ENCODE measurements at regions not wholly inside any gene's neighbourhood (a gene's known extent, or its start where the extent isn't known, plus 50 kb on each side); places are given as distances from the start of the nearest gene placed in this dataset.

DNA sequence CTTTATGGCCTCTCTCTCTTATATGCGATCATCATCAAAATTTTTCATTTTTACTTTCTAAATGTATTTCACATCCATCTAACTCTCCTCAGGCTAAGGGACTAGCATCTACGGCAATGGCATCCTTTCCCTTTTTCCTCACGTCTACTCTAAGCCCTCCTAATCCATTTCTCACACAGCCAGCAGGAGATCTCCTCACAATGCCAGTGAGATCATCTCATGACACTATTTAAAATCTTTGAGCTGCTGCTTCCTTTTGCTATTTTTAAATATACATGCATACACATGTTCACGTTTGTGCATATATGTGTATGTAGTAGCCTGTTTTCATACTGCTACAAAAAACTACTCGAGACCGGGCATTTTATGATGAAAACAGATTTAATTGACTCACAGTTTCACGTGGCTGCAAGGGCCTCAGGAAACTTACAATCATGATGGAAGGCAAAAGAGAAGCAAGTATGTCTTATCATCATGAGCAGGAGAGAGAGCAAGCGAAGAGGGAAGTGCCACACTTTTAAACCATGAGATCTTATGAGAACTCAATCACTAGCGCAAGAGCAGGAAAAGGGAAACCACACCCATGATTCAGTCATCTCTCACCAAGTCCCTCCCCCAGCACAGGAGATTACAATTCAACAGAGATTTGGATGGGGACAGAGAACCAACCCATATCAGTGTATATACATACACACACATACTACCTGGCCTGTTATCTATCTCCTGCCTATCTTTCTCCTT, 599.2 kb upstream of the ROBO1 start:
- DNase-seq (ENCODE audit: low spot score in 2 of 2) = no peak
- H3K4me3 ChIP-seq = no peak overlapping the region
- TF ChIP-seq POLR2A (IDR thresholded peaks at IDR 0.05) = no peak
- TF ChIP-seq, protein P1, sequence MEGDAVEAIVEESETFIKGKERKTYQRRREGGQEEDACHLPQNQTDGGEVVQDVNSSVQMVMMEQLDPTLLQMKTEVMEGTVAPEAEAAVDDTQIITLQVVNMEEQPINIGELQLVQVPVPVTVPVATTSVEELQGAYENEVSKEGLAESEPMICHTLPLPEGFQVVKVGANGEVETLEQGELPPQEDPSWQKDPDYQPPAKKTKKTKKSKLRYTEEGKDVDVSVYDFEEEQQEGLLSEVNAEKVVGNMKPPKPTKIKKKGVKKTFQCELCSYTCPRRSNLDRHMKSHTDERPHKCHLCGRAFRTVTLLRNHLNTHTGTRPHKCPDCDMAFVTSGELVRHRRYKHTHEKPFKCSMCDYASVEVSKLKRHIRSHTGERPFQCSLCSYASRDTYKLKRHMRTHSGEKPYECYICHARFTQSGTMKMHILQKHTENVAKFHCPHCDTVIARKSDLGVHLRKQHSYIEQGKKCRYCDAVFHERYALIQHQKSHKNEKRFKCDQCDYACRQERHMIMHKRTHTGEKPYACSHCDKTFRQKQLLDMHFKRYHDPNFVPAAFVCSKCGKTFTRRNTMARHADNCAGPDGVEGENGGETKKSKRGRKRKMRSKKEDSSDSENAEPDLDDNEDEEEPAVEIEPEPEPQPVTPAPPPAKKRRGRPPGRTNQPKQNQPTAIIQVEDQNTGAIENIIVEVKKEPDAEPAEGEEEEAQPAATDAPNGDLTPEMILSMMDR (IDR thresholded peaks at IDR 0.05) = no peak
- TF ChIP-seq EP300 (IDR thresholded peaks at IDR 0.05) = no peak
- H3K36me3 ChIP-seq = no peaks in the 10 kb centered on the region
- H3K27ac ChIP-seq = no peak overlapping the region
- H3K4me1 ChIP-seq = no peaks in the 10 kb centered on the region
- 79 to 89% methylated on average over 9 of the region's 9 CpGs for WGBS, 2 donors
- no peaks in the 10 kb centered on the region for H3K27me3 ChIP-seq
- H3K9me3 ChIP-seq = no peaks in the 10 kb centered on the region

DNA sequence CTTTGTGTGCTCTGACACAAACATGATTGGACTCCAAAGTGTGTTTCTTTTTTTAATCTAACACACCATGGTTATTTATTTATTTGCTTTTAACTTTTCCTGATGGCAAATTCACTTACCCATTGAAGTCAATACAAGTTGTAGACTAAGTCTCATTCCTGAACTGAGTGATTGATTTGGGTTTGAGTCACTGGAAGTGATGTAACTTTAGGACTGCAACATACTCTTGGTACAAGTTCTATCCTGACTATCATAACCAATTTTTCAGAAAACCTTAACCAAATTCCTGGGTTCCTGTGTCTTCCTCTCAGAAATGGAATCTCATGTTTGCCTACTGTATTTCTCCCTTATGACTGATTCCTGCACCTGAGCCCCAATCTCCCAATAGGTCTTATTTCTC, 590.0 kb upstream of the ROBO1 start:
- TF ChIP-seq, protein P1 (IDR thresholded peaks at IDR 0.05) = no peak
- TF ChIP-seq EP300 (IDR thresholded peaks at IDR 0.05) (no peak), POLR2A (IDR thresholded peaks at IDR 0.05) (no peak)
- H3K36me3 ChIP-seq = no peaks in the 10 kb centered on the region
- H3K27me3 ChIP-seq = no peaks in the 10 kb centered on the region
- no peaks in the 10 kb centered on the region for H3K4me1 ChIP-seq
- no peak overlapping the region for H3K27ac ChIP-seq
- no peak overlapping the region for H3K4me3 ChIP-seq
- no peak for DNase-seq (ENCODE audit: low spot score in 2 of 2)
- H3K9me3 ChIP-seq = no peaks in the 10 kb centered on the region

DNA sequence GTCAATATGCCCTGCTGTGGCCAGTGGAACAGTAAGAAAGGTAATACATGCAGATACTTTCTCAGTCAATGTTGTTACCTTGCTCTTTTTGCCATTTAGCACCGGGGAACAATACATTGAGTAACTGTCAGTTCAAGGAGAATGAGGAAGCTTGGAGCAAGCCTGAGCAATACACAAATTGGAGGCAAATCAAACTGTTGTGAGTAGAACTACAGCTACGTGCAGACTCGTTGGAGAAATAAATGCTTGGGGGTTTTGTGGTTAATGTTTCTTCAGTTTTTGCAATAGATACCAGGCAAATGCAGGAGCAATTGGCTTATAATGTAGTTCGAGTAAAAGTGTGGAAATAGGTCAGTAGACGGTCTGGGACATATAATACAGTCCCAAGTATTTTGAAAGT, 587.3 kb upstream of the ROBO1 start:
- DNase-seq (ENCODE audit: low spot score in 2 of 2) = no peak
- no peaks in the 10 kb centered on the region for H3K4me1 ChIP-seq
- no peak overlapping the region for H3K27ac ChIP-seq
- no peak for TF ChIP-seq POLR2A (IDR thresholded peaks at IDR 0.05)
- TF ChIP-seq, protein P1 (IDR thresholded peaks at IDR 0.05) = no peak
- no peak for TF ChIP-seq EP300 (IDR thresholded peaks at IDR 0.05)
- no peaks in the 10 kb centered on the region for H3K9me3 ChIP-seq
- WGBS, 2 donors = 79 to 80% methylated on average over 5 of the region's 5 CpGs
- no peak overlapping the region for H3K4me3 ChIP-seq
- H3K36me3 ChIP-seq = no peaks in the 10 kb centered on the region
- H3K27me3 ChIP-seq = no peaks in the 10 kb centered on the region

DNA sequence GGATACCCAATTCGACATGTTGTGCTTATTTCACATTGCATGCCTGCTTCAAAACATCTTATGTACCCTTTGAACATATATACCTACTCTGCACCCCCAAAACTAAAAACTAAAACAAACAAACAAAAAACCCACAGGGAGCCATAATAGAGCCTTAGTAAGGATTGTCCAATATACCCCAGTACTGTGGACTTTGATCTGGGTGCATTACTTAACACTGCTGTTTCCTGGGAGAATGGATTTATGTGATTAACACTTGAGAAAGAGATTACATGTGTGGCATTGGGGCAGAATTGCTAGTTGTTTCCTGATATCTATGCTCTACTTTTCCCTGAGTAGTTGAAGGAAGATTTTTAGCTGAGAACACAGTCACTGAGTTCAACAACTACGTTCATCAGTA, 583.4 kb upstream of the ROBO1 start:
- no peak overlapping the region for H3K4me3 ChIP-seq
- no peaks in the 10 kb centered on the region for H3K27me3 ChIP-seq
- H3K4me1 ChIP-seq = no peaks in the 10 kb centered on the region
- TF ChIP-seq EP300 (IDR thresholded peaks at IDR 0.05) (no peak), POLR2A (IDR thresholded peaks at IDR 0.05) (no peak)
- TF ChIP-seq, protein P1 (IDR thresholded peaks at IDR 0.05) = no peak
- 86 to 94% methylated on average over 2 of the region's 2 CpGs for WGBS, 2 donors
- H3K36me3 ChIP-seq = no peaks in the 10 kb centered on the region
- H3K27ac ChIP-seq = no peak overlapping the region
- DNase-seq (ENCODE audit: low spot score in 2 of 2) = no peak
- H3K9me3 ChIP-seq = no peaks in the 10 kb centered on the region

DNA sequence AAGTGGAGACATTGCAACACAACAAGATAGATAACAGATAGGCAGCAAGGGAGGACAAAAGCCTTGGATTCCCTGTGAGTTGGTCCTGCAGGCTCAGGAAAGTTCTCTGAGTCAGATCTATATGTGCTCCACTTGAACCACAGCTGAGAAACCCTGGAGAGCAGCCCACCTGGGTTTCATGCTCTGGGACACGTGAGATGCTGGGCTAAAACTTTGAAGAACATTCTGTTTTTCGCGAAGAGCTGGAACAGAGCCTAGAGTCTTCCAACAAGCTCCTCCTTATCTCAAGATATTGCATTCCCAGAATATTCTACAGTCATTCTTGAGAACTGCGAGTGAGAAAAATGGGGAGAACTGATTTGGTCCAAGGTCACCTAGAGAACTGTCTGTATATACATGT, 583.0 kb upstream of the ROBO1 start:
- Histone ChIP-seq H3K4me3 (no peak overlapping the region), H3K9me3 (no peaks in the 10 kb centered on the region), H3K4me1 (no peaks in the 10 kb centered on the region), H3K27ac (no peak overlapping the region), H3K36me3 (no peaks in the 10 kb centered on the region), H3K27me3 (no peaks in the 10 kb centered on the region)
- WGBS, 2 donors = 81 to 85% methylated on average over 4 of the region's 4 CpGs
- no peak for TF ChIP-seq EP300 (IDR thresholded peaks at IDR 0.05)
- TF ChIP-seq POLR2A (IDR thresholded peaks at IDR 0.05) = no peak
- TF ChIP-seq, protein P1 (IDR thresholded peaks at IDR 0.05) = no peak
- DNase-seq (ENCODE audit: low spot score in 2 of 2) = no peak

Measured in tibial nerve (tissue), 4 donors.